EL (cell line): ENCODE measurements at regions not wholly inside any gene's neighbourhood (a gene's known extent, or its start where the extent isn't known, plus 50 kb on each side); places are given as distances from the start of the nearest gene placed in this dataset.
A peak's percentile ranks its signal among the peaks of the same experiment; 100 is the strongest.
"Not testable (repeated sequence)": the region's sequence is repeated elsewhere in the genome, so short reads cannot be mapped to it uniquely, and the experiment has no call there.

Source experiments
- DNase-seq: peaks from one replicate; pipeline ENCODE4 v3.0.0-alpha.2; 2016

DNA sequence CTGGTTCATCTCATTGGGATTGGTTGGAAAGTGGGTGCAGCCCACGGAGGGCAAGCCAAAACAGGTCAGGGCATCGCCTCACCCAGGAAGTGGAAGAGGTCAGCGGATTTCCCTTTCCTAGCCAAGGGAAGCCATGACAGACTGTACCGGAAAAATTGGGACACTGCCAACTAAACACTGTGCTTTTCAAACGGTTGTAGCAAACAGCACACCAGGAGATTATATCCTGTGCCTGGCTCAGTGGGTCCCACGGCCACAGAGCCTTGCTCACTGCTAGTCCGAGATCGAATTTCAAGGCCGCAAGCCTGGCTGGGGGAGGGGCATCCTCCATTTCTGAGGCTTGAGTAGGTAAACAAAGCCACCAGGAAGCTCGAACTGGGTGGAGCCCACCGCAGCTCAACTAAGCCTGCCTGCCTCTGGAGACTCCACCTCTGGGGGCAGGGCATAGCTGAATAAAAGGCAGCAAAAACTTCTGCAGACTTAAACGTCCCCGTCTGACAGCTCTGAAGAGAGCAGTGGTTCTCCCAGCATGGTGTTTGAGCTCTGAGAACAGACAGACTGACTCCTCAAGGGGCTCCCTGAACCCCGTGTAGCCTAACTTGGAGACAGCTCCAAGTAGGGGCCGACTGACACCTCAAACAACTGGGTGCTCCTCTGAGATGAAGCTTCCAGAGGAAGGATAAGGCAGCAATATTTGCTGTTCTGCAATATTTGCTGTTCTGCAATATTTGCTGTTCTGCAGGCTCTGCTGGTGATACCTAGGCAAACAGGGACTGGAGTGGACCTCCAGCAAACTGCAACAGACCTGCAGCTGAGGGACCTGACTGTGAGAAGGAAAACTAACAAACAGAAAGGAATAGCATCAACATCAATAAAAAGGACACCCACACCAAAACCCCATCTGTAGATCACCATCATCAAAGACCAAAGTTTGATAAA, 191.0 kb upstream of the IRAK1BP1 start:
- DNase-seq, result not testable (repeated sequence)

DNA sequence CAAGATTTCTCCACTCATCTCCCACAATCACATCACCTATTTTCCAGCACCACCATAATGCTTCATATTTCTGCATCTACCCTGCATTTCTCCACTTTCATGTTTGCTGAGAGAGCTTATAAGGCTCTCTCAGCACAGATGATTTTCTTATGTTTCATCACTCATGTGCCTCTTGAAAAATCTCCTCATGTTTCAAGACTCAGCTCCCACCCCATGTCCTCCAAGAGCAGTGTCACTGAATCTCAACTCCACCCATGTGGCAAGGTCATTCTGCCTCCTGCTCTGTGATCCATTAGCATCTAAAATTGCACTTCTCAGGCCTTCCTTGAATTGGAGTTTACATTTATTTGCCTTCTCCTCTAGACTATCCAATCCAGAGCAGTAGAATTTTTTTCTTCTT, 178.7 kb upstream of the IRAK1BP1 start:
- no peak for DNase-seq

DNA sequence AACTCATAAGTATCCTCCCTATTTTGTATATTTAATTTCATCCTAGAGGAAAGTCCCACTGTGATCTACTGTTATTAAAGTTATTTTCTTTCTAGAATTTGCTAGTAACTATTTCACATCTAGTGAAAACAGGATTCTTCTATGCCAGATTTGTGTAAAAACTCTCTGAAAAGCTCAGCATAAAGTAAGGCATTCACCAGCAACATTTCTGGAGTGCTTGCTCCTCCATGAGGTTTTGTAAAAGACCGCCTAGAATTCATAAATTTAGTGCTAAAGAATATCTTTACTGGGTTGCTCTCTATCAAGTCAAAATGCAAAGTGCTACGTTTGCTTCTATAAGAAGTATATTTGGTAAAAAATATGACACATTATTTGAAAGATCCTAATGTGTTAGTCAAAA, 173.5 kb upstream of the IRAK1BP1 start:
- no peak for DNase-seq

DNA sequence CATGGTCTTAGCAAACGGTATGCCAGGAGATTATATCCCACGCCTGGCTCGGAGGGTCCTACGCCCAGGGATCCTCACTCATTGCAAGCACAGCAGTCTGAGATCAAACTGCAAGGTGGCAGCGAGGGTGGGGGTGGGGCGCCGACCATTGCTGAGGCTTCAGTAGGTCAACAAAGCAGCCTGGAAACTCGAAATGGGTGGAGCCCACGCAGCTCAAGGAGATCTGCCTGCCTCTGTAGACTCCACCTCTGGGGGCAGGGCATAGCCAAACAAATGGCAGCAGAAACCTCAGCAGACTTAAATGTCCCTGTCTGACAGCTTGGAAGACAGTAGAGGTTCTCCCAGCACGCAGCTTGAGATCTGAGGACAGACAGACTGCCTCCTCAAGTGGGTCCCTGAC, 172.7 kb upstream of the IRAK1BP1 start:
- DNase-seq, result not testable (repeated sequence)

DNA sequence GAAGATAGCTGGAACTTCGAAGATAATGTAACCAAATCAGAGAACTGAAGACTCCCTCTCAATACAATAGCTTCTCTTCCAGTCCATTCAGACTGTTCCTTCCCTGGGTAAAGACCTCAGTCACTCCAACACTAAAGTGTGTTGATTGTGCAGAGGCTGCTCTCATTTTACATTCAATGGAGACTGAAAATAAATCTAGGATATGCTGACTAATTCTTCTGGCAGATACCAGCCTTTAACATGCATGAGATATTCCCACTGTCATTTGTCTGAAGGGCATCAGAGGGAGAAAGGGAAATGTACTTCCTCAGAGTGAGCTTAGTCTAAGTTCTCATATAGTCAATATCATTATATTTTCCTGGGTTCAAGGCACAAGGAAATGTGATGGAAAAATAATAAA, 166.4 kb upstream of the IRAK1BP1 start:
- peak; percentile 7 for DNase-seq

DNA sequence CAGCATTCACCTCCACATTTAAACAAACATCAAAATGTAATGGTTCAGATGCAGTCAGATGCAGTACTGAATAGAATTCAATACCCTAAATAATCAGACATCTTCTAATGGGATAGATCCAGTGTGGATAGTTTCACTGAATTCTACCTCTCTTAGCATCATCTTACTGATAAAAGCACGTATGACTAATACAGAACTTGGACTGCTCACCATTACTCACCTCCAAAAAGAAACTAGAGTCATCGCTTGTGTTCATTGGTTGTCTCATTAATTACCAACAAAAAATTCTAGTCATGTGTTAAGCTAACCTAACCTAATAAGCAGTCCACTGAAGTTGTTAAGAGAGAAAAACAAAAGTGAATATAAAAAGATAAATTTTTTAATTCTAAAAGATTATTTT, 165.9 kb upstream of the IRAK1BP1 start:
- DNase-seq, result peak; percentile 62

DNA sequence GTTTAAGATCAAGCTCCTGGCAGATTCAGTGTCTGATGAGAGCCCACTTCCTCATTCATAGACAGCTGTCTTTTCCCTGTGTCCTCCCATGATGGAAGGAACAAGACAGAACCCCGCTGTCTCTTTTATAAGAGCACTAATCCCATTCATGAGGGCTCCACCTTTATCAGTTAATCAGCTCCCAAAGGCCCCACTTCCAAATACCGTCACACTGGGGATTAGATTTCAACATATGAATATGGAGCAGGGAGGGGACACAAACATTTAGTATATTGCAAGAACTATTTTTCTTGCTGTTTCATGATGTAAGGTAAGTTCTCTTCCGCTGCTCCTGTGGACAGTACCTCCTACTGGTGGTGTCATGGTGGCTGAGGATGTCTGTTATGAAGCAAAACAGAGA, 158.3 kb upstream of the IRAK1BP1 start:
- DNase-seq, result no peak

DNA sequence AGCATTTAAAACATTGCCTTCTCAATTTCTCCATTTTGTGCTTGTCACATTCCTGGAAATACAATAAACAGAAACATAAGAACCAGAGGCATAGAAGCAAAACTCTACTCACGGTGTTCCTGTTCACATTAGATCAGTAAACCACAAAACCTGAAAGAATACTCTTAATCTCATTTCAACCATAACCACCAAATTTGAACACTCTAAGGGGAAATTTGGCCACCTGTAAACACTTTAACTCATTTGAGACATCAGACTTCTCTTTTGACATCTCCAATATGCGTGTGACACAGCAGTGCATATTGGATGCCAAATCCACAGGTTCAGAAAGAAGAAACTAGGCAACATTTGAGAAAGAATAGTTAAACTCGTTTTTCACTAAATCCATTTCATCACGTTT, 153.8 kb upstream of the IRAK1BP1 start:
- no peak for DNase-seq

DNA sequence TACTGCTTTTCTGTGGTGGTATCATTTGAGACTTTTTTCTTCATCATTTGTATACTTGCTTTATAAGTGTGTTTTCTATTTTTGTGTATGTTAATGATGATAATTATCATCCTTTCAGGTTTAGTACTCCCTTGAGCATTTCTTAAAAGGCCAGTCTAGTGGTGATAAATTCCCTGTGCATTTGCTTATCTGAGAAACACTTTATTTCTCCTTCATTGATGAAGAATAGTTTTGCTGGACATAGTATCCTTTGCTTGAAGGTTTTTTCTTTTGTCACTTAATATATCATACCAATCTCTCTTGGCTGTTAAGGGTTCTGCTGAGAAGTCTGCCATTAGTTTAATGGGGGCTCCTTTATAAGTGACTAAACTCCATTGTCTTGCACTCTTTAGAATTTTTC, 123.2 kb upstream of the IRAK1BP1 start:
- DNase-seq, result no peak

DNA sequence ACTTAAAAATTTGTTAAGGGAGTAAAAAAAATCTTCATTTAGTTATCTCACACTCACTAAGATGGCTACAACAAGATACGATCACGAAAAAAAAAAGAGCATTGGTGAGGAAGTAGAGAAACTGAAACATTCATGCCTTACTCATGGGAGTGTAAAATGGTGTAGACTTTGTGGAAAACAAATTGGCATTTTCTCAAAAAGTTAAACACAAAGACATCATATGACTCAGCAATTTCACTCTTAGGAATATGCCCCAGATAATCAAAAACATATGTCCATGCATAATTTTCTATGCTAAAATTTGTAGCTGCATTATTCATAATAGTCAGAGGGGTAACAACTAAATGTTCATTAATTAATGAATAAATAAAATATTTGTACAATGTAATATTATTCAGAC, 120.9 kb upstream of the IRAK1BP1 start:
- peak; percentile 50 for DNase-seq

DNA sequence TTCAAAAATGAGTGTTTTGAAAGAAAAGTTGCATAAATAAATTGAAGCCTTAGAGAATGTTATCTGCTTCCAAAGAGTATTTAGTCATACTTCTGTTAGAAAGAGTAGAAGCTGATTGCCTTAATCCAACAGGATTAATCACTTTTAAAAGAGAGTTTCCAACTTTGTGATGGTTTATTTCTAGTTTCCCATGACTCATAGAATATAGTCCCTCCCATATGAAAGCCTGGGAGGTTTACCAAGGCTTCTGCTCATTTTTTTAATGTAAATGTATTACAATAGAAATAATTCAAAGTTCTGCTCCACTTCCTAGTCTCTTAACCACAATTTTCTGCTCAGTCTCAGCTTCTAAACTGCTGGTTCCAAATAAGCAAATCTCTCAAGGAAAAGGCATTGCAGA, 118.0 kb upstream of the IRAK1BP1 start:
- peak; percentile 16 for DNase-seq

DNA sequence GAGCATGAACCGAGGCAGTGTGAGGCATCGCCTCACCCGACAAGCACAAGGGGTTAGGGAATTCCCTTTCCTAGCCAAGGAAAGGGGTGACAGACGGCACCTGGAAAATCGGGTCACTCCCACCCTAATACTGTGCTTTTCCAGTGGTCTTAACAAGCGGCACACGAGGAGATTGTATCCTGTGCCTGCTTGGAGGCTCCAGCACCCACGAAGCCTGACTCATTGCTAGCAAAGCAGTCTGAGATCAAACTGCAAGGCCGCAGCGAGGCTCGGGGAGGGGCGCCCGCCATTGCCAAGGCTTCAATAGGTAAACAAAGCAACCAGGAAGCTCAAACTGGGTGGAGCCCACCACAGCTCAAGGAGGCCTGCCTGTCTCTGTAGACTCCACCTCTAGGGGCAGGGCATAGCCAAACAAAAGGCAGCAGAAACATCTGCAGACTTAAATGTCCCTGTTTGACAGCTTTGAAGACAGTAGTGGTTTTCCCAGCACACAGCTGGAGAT, 109.0 kb upstream of the IRAK1BP1 start:
- DNase-seq, result not testable (repeated sequence)

DNA sequence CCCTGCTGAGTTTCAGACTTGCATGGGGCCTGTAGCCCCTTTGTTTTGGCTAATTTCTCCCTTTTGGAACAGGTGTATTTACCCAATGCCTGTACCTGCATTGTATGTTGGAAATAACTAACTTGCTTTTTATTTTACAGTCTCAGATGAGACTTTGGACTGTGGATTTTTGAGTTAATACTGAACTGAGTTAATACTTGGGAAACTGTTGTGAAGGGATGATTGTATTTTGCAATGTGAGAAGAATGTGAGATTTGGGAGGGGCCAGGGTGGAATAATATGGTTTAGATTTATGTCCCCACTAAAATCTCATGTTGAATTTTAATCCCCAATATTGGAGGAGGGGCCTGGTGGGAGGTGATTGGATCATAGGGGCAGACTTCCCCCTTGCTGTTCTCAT, 99.1 kb upstream of the IRAK1BP1 start:
- no peak for DNase-seq

DNA sequence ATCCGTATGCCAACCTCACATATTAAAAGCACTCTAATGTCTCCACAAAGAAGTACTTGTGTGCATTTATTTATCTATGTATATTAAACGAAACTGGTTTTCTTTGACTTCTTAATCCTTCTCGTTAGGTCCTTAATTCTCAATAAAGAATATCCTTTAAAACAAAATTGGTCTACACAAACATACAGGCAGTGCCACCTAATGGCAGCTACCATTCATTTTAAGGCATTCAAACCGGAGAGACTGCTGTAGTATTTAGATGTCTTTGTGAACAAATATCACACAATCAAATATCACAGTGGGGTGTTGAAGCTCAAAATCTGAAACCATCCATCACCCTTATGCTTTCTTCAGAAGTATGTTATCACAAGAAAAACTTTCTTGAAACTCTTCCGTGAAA, 96.6 kb upstream of the IRAK1BP1 start:
- DNase-seq, result no peak

DNA sequence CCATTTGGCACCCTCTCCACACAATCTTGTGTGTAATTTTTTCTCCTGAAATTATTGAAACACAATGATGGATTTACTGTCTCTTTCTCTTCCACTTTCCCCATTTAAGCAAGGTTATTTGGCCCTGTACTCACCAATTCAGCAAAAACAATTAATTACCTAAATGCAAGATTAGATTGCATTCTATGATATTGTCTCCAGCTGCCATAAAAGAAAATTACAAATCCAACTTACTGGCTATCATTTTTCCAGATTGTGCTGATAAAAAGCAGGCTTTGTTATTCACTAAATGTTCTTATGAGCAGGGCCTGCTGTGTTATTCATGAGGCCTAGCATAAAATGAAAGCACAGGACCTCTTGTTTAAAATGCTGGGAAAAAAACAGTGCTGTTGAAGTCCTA, 95.8 kb upstream of the IRAK1BP1 start:
- no peak for DNase-seq

DNA sequence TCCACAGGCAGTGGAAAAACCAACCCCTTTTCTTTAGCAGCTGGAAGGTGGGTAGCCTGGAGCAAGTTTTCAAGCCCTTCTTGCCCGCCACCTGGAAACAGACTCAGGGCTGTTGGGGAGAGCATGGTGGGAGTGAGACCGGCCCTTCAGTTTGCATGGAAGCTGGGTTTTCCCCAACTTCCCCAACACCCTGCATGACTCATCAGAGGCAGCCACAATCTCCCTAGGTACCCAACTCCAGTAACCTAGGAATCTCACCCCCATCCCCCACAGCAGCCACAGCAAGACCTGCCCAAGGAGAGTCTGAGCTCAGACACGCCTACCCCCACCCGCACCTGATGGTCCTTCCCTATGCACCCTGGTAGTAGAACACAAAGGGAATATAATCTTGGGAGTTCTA, 86.3 kb upstream of the IRAK1BP1 start:
- DNase-seq, result no peak

DNA sequence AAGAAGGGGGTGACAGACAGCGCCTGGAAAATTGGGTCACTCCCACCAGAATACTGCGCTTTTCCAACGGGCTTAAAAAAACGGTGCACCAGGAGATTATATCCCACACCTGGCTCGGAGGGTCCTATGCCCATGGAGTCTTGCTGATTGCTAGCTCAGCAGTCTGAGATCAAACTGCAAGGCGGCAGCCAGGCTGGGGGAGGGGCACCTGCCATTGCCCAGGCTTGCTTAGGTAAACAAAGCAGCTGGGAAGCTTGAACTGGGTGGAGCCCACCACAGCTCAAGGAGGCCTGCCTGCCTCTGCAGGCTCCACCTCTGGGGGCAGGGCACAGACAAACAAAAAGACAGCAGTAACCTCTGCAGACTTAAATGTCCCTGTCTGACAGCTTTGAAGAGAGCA, 84.0 kb upstream of the IRAK1BP1 start:
- not testable (repeated sequence) for DNase-seq

DNA sequence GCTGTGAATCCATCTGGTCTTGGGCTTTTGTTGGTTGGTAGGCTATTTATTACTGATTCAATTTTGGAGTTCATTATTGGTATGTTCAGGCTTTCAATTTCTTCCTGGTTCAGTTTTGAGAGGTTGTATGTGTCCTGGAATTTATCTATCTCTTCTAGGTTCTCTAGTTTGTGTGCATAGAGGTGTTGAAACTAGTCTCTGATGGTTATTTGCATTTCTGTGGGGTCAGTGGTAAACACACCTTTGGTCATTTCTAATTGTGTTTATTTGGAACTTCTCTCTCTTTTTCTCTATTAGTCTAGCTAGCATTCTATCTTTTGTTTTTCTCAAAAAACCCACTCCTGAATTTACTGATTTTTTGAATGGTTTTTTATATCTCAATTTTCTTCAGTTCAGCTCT, 70.1 kb upstream of the IRAK1BP1 start:
- no peak for DNase-seq

DNA sequence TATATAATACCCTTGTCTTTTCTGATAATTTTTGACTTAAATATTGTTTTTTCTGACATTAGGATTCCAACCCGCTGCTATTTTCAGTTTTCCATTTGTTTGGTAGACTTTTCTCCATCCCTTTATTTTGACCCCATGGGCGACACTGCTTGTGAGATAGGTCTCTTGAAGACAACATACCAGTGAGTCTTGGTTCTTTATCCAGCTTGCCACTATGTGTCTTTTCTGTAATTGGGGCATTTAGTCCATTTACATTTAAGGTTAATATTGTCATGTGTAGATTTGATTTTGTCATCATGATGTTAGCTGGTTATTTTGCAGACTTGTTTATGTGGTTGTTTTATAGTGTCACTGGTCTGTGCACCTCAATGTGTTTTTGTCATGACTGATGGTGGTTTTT, 67.7 kb upstream of the IRAK1BP1 start:
- no peak for DNase-seq

DNA sequence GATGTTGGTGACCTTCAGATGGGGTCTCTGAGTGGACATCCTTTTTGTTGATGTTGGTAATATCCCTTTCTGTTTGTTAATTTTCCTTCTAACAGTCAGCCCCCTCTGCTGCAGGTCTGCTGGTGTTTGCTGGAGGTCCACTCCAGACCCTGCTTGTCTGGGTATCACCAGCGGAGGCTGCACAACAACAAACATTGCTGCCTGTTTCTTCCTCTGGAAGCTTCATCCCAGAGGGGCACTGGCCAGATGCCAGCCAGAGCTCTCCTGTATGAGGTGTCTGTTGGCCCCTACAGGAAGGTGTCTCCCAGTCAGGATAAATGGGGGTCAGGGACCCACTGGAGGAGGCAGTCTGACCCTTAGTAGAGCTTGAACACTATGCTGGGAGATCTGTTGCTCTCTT, 60.6 kb upstream of the IRAK1BP1 start:
- not testable (repeated sequence) for DNase-seq

DNA sequence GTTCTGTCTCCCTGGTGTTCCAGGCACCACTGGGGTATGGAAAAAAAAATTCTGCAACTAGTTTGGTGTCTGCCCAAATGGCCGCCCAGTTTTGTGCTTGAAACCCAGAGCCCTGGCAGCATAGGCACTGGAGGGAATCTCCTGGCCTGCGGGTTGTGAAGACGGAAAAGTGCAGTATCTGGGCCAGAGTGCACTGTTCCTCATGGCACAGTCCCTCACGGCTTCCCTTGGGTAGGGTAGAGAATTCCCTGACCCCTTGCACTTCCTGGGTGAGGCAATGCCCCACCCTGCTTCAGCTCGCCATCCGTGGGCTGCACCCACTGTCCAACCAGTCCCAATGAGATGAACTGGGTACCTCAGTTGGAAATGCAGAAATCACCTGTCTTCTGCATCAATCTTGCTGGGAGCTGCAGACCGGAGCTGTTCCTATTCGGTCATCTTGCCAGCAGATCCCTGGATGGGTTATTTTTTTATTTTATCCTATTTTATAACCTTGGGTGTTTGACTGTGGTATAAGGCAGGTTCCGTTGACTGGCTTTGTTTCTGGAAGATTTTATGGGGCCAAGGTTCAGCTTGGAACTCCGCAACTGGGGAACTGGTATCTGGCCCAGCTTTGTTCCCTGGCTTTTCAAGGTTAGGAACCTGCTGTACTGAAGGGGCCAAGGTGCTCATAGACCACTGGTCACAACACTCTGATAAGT, 59.5 kb upstream of the IRAK1BP1 start:
- DNase-seq, result not testable (repeated sequence)

DNA sequence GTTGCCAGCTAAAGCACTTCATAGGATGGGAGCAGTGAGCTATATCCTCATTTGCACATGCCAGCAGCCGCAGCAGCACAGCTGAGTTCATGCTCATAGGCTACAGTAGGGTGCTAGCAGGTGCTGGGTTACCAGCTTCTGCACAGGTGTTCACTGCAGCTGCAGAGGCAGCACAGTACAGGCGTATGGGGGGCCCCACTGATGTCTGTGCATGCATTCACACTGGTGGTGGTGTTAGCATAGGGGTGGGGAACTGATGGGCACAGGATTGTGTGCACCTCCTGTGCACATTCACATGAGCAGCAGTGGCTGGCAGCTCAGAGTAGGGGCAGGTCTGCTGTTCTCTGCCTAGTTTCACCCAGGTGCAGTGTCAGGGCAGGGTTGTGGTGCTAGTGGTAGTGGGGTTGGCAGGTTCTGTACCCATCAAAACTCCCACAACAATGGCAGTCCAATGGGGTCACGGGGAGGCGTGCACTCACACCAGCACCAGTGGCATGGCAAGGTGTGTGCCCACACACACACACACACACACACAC, 58.9 kb upstream of the IRAK1BP1 start:
- no peak for DNase-seq

DNA sequence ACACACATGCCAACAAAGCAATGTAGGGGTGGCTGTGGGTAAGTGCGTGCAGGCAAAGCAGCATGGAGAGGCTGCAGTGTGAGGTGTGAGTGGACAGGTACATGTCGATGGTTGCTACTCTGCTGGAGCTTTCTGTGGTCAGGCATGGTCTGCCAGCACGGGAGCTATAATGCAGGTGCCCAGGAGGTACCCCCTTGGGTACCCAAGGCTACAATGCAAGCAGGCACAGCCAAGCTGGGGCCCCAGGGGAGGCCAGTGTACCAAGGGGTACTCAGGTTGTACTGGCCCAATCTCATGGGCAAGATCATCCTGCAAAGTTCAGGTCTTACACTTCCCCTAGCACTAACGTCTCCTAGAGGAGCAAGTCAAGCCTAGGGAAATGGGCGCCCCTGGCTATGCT, 58.4 kb upstream of the IRAK1BP1 start:
- DNase-seq, result no peak

DNA sequence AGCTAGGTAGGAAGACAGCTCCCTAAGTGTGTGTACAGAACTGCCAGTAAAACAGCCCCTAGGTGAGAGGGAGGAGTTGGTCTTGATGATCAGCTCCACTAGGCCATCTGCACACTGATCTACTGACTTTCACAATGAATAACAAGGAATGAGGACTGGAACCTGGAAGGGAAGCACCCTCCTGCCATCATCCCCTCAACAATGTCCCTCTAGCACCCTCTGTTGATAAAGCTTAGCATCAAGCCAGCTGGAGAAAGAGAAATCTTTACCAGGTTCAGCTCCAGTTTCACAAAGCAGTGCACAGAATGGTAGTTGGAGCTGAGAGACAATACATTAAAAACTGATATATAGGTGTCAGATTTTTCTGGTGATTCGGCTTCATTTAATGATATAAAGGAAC, 57.2 kb upstream of the IRAK1BP1 start:
- peak; percentile 49 for DNase-seq
